ENCODE measurements at regions not wholly inside any gene's neighbourhood (a gene's known extent, or its start where the extent isn't known, plus 50 kb on each side); places are given as distances from the start of the nearest gene placed in this dataset.

DNA sequence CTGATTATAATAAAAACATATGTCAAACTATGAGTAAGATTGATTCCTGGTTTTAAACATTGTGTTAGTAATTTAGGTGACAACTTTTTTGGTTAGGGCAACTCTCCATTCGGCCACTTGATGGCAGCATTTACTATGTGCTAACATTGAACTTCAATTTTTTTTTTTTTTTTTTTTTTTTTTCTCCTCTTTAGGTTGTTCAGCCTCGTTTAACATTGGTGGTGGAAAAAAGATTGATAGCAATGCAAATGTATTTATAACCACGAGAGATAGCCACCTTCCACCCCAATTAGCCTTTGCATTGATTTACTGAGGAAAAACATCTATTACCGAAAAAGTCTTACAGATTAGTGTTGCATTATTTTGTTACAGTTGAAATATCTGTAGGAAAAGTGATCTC, 159.1 kb downstream of the CSNK1G3 start (continued):
- TF ChIP-seq, protein P1, sequence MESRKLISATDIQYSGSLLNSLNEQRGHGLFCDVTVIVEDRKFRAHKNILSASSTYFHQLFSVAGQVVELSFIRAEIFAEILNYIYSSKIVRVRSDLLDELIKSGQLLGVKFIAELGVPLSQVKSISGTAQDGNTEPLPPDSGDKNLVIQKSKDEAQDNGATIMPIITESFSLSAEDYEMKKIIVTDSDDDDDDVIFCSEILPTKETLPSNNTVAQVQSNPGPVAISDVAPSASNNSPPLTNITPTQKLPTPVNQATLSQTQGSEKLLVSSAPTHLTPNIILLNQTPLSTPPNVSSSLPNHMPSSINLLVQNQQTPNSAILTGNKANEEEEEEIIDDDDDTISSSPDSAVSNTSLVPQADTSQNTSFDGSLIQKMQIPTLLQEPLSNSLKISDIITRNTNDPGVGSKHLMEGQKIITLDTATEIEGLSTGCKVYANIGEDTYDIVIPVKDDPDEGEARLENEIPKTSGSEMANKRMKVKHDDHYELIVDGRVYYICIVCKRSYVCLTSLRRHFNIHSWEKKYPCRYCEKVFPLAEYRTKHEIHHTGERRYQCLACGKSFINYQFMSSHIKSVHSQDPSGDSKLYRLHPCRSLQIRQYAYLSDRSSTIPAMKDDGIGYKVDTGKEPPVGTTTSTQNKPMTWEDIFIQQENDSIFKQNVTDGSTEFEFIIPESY (IDR thresholded peaks at IDR 0.05), result no peak
- no peak for TF ChIP-seq FOXA2 (IDR thresholded peaks at IDR 0.05)
